ENCODE measurements at regions not wholly inside any gene's neighbourhood (a gene's known extent, or its start where the extent isn't known, plus 50 kb on each side); places are given as distances from the start of the nearest gene placed in this dataset.

GRCh38 chr6:226516-227073, 65.7 kb upstream of the DUSP22 start:
- Mint-ChIP-seq H3K27ac (peak overlapping the region in 2 of 6 donors; percentile 54 to 66), H3K9me3 (no peaks in the 10 kb centered on the region), H3K36me3 (no peaks in the 10 kb centered on the region), H3K27me3 (no peaks in the 10 kb centered on the region), H3K4me1 (peaks cover 19 to 39% (median 21%) of the 10 kb centered on the region in 3 donors), H3K4me3 (peak overlapping the region in 1 of 8 donors; percentile 19)
- no peak for ATAC-seq (ENCODE audit: low read depth in 2 of 2)
- DNase-seq = no peak

- no peaks in the 10 kb centered on the region for H3K27me3 Mint-ChIP-seq
- H3K4me1 Mint-ChIP-seq = peaks cover 19 to 39% (median 21%) of the 10 kb centered on the region in 3 donors
- no peak overlapping the region for H3K4me3 Mint-ChIP-seq
- no peaks in the 10 kb centered on the region for H3K36me3 Mint-ChIP-seq
- ATAC-seq (ENCODE audit: low read depth in 2 of 2) (peak; percentile 90 to 92), DNase-seq (peak; percentile 46)
- H3K9me3 Mint-ChIP-seq = no peaks in the 10 kb centered on the region
- H3K27ac Mint-ChIP-seq = peak overlapping the region in 3 of 6 donors; percentile 24 to 86 (median 66)
Measured at GRCh38 chr6:227074-227782, 65.1 kb upstream of the DUSP22 start.

- peaks cover 19 to 45% (median 28%) of the 10 kb centered on the region in 3 donors for H3K4me1 Mint-ChIP-seq
- H3K4me3 Mint-ChIP-seq = no peak overlapping the region
- no peaks in the 10 kb centered on the region for H3K36me3 Mint-ChIP-seq
- no peaks in the 10 kb centered on the region for H3K9me3 Mint-ChIP-seq
- DNase-seq = no peak
- no peaks in the 10 kb centered on the region for H3K27me3 Mint-ChIP-seq
- H3K27ac Mint-ChIP-seq = peak overlapping the region in 3 of 6 donors; percentile 16 to 63 (median 24)
- no peak for ATAC-seq (ENCODE audit: low read depth in 2 of 2)
Measured at GRCh38 chr6:227812-228338, 64.4 kb upstream of the DUSP22 start.

GRCh38 chr6:228881-229651, 63.2 kb upstream of the DUSP22 start:
- Mint-ChIP-seq H3K36me3 (no peaks in the 10 kb centered on the region), H3K9me3 (no peaks in the 10 kb centered on the region), H3K27me3 (no peaks in the 10 kb centered on the region), H3K4me1 (peaks cover 19 to 47% (median 34%) of the 10 kb centered on the region in 3 donors), H3K4me3 (no peak overlapping the region), H3K27ac (no peak overlapping the region)
- DNase-seq (no peak), ATAC-seq (ENCODE audit: low read depth in 2 of 2) (no peak)

- ATAC-seq (ENCODE audit: low read depth in 2 of 2) (no peak), DNase-seq (no peak)
- no peaks in the 10 kb centered on the region for H3K9me3 Mint-ChIP-seq
- H3K36me3 Mint-ChIP-seq = no peaks in the 10 kb centered on the region
- H3K4me3 Mint-ChIP-seq = no peak overlapping the region
- peaks cover 26 to 47% (median 42%) of the 10 kb centered on the region in 3 donors for H3K4me1 Mint-ChIP-seq
- no peaks in the 10 kb centered on the region for H3K27me3 Mint-ChIP-seq
- H3K27ac Mint-ChIP-seq = peak overlapping the region in 1 of 6 donors; percentile 3
Measured at GRCh38 chr6:231779-232178, 60.5 kb upstream of the DUSP22 start.

- no peaks in the 10 kb centered on the region for H3K36me3 Mint-ChIP-seq
- DNase-seq (no peak), ATAC-seq (ENCODE audit: low read depth in 2 of 2) (no peak)
- peak overlapping the region in 2 of 8 donors; percentile 32 to 40 for H3K4me3 Mint-ChIP-seq
- peaks cover 17 to 37% (median 36%) of the 10 kb centered on the region in 3 donors for H3K4me1 Mint-ChIP-seq
- peak overlapping the region in 1 of 6 donors; percentile 72 for H3K27ac Mint-ChIP-seq
- no peaks in the 10 kb centered on the region for H3K27me3 Mint-ChIP-seq
- H3K9me3 Mint-ChIP-seq = no peaks in the 10 kb centered on the region
Measured at GRCh38 chr6:232982-233640, 59.2 kb upstream of the DUSP22 start.

GRCh38 chr6:234706-235372, 57.4 kb upstream of the DUSP22 start:
- no peak for ATAC-seq (ENCODE audit: low read depth in 2 of 2)
- Mint-ChIP-seq H3K4me1 (peaks cover 17 to 37% (median 34%) of the 10 kb centered on the region in 3 donors), H3K4me3 (peak overlapping the region in 6 of 8 donors; percentile 67 to 86 (median 72)), H3K27ac (peak overlapping the region in 5 of 6 donors; percentile 77 to 98 (median 89)), H3K27me3 (no peaks in the 10 kb centered on the region), H3K36me3 (no peaks in the 10 kb centered on the region), H3K9me3 (no peaks in the 10 kb centered on the region)
- no peak for DNase-seq

- ATAC-seq (ENCODE audit: low read depth in 2 of 2) (peak; percentile 93 to 95), DNase-seq (peak; percentile 44)
- no peaks in the 10 kb centered on the region for H3K36me3 Mint-ChIP-seq
- no peaks in the 10 kb centered on the region for H3K9me3 Mint-ChIP-seq
- no peaks in the 10 kb centered on the region for H3K27me3 Mint-ChIP-seq
- H3K4me3 Mint-ChIP-seq = peak overlapping the region; percentile 26 to 86 (median 73)
- peak overlapping the region; percentile 83 to 98 (median 90) for H3K27ac Mint-ChIP-seq
- peaks cover 17 to 37% (median 34%) of the 10 kb centered on the region in 3 donors for H3K4me1 Mint-ChIP-seq
Measured at GRCh38 chr6:235763-236360, 56.4 kb upstream of the DUSP22 start.

- no peaks in the 10 kb centered on the region for H3K9me3 Mint-ChIP-seq
- no peaks in the 10 kb centered on the region for H3K36me3 Mint-ChIP-seq
- peak overlapping the region in 5 of 6 donors; percentile 62 to 98 (median 87) for H3K27ac Mint-ChIP-seq
- ATAC-seq (ENCODE audit: low read depth in 2 of 2) (no peak), DNase-seq (no peak)
- no peaks in the 10 kb centered on the region for H3K27me3 Mint-ChIP-seq
- peaks cover 17 to 37% (median 34%) of the 10 kb centered on the region in 3 donors for H3K4me1 Mint-ChIP-seq
- H3K4me3 Mint-ChIP-seq = peak overlapping the region in 6 of 8 donors; percentile 38 to 86 (median 73)
Measured at GRCh38 chr6:236519-236918, 55.8 kb upstream of the DUSP22 start.

- Mint-ChIP-seq H3K27me3 (no peaks in the 10 kb centered on the region), H3K4me3 (no peak overlapping the region), H3K36me3 (no peaks in the 10 kb centered on the region), H3K9me3 (peaks cover 0 to 4% (median 0%) of the 10 kb centered on the region in 7 donors), H3K4me1 (peaks cover 16 to 19% (median 16%) of the 10 kb centered on the region in 3 donors), H3K27ac (no peak overlapping the region)
- no peak for ATAC-seq (ENCODE audit: low read depth in 2 of 2)
- no peak for DNase-seq
Measured at GRCh38 chr6:240151-240550, 52.1 kb upstream of the DUSP22 start.

GRCh38 chr6:241336-241865, 50.9 kb upstream of the DUSP22 start:
- no peak for DNase-seq
- no peaks in the 10 kb centered on the region for H3K36me3 Mint-ChIP-seq
- no peak for ATAC-seq (ENCODE audit: low read depth in 2 of 2)
- H3K4me1 Mint-ChIP-seq = peaks cover 5 to 6% (median 5%) of the 10 kb centered on the region in 3 donors
- H3K27ac Mint-ChIP-seq = peak overlapping the region in 1 of 6 donors; percentile 32
- H3K4me3 Mint-ChIP-seq = no peak overlapping the region
- H3K27me3 Mint-ChIP-seq = no peaks in the 10 kb centered on the region
- H3K9me3 Mint-ChIP-seq = peaks cover 0 to 4% (median 0%) of the 10 kb centered on the region in 7 donors
